Right renal pelvis (tissue), 4 donors: ENCODE measurements at regions not wholly inside any gene's neighbourhood (a gene's known extent, or its start where the extent isn't known, plus 50 kb on each side); places are given as distances from the start of the nearest gene placed in this dataset.
A peak's percentile ranks its signal among the peaks of the same experiment; 100 is the strongest.
"Not testable (repeated sequence)": the region's sequence is repeated elsewhere in the genome, so short reads cannot be mapped to it uniquely, and the experiment has no call there.

ENCODE experiments used
- DNase-seq, 4 donors: peaks; one replicate each; pipeline ENCODE4 v3.0.0-alpha.2; 2013; ENCODE audit warnings: low read depth in 4 of 4, low spot score in 3 of 4, missing footprints in 1 of 4

- no peak for DNase-seq
Observed at GRCh38 chr15:87492321-87492720, 764.2 kb downstream of the NTRK3 start.

GRCh38 chr15:87490666-87491065 is 765.9 kb downstream of the NTRK3 start:
- DNase-seq, result no peak

GRCh38 chr15:87489902-87490665 is 766.5 kb downstream of the NTRK3 start:
- no peak for DNase-seq

- no peak for DNase-seq
Observed at GRCh38 chr15:87489456-87489855, 767.1 kb downstream of the NTRK3 start.

- DNase-seq, result no peak
Observed at GRCh38 chr15:87487484-87487883, 769.1 kb downstream of the NTRK3 start.

- DNase-seq, result no peak
Observed at GRCh38 chr15:87483468-87483867, 773.1 kb downstream of the NTRK3 start.

GRCh38 chr15:87481126-87481525 is 775.4 kb downstream of the NTRK3 start:
- DNase-seq, result no peak

GRCh38 chr15:87478687-87479072 is 777.9 kb downstream of the NTRK3 start:
- no peak for DNase-seq

- peak in 3 of 4 donors; percentile 39 to 72 (median 70) for DNase-seq
Observed at GRCh38 chr15:87477737-87478686, 778.5 kb downstream of the NTRK3 start.

GRCh38 chr15:87477026-87477425 is 779.5 kb downstream of the NTRK3 start:
- DNase-seq, result no peak

GRCh38 chr15:87470923-87471322 is 785.6 kb downstream of the NTRK3 start:
- DNase-seq, result no peak

GRCh38 chr15:87463956-87464355 is 792.6 kb downstream of the NTRK3 start:
- DNase-seq, result not testable (repeated sequence)

GRCh38 chr15:87461631-87462030 is 794.9 kb downstream of the NTRK3 start:
- DNase-seq, result no peak

GRCh38 chr15:87454860-87455259 is 801.7 kb downstream of the NTRK3 start:
- no peak for DNase-seq

- no peak for DNase-seq
Observed at GRCh38 chr15:87450314-87450713, 806.2 kb downstream of the NTRK3 start.

GRCh38 chr15:87439090-87439489 is 817.4 kb downstream of the NTRK3 start:
- DNase-seq, result no peak

GRCh38 chr15:87433871-87434270 is 822.7 kb downstream of the NTRK3 start:
- no peak for DNase-seq

GRCh38 chr15:87429754-87430153 is 826.8 kb downstream of the NTRK3 start:
- DNase-seq, result no peak

- no peak for DNase-seq
Observed at GRCh38 chr15:87420017-87420416, 836.5 kb downstream of the NTRK3 start.

- no peak for DNase-seq
Observed at GRCh38 chr15:87419344-87419743, 837.2 kb downstream of the NTRK3 start.

- DNase-seq, result no peak
Observed at GRCh38 chr15:87416591-87417257, 839.8 kb downstream of the NTRK3 start.
